Mesothelial cell of epicardium (in vitro differentiated cells): ENCODE measurements at regions not wholly inside any gene's neighbourhood (a gene's known extent, or its start where the extent isn't known, plus 50 kb on each side); places are given as distances from the start of the nearest gene placed in this dataset.

Experiments used
- DNase-seq, 2 experiments: peaks; one replicate each; pipeline ENCODE4 v3.0.0; 2021; ENCODE audit warnings: low spot score in 2 of 2; ENCODE audit not compliant: unreplicated experiment in 2 of 2
- H3K27ac Mint-ChIP-seq: 2 replicates; pipeline ENCODE4 v1.8.0; 2021; ENCODE audit warnings: mixed read lengths
- H3K27me3 Mint-ChIP-seq: 2 replicates; pipeline ENCODE4 v1.8.0; 2021; ENCODE audit warnings: low read depth, mixed read lengths
- H3K36me3 Mint-ChIP-seq: 2 replicates; pipeline ENCODE4 v1.8.0; 2021; ENCODE audit warnings: mixed read lengths
- H3K4me1 Mint-ChIP-seq: 2 replicates; pipeline ENCODE4 v1.8.0; 2021; ENCODE audit warnings: mixed read lengths
- H3K4me3 Mint-ChIP-seq: 2 replicates; pipeline ENCODE4 v1.8.0; 2021; ENCODE audit warnings: mild to moderate bottlenecking, moderate library complexity, mixed read lengths
- H3K9me3 Mint-ChIP-seq: 2 replicates; pipeline ENCODE4 v1.8.0; 2021; ENCODE audit warnings: mixed read lengths
- TF ChIP-seq, protein P1 (sequence below): fragments of 200-600 bp; sonication (generic); IDR thresholded peaks from one replicate; pipeline ENCODE4 v1.5.0; 2021; ENCODE audit warnings: antibody characterized with exemption; ENCODE audit not compliant: unreplicated experiment

DNA sequence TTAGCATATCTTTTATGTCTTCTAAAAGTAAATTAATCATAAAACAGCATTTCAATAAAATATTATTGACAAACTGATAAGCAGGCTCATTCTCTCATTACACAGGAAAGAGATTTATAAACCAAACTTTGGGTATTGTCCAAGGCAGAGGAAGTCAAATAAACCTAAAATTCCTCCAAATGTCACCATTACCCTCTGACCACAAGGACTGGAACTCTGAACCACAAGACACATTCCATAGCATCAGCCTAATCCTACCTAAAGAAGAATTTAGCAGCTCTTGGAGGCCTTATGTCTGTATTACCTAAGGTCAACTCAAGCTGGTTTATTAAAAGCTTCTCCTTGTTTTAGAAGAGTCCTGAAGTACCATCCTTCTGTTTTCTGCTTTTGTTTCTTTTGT is 82.4 kb upstream of the SLC13A1 start:
- H3K27me3 Mint-ChIP-seq = no peaks in the 10 kb centered on the region
- no peaks in the 10 kb centered on the region for H3K4me1 Mint-ChIP-seq
- H3K36me3 Mint-ChIP-seq = no peaks in the 10 kb centered on the region
- no peak overlapping the region for H3K4me3 Mint-ChIP-seq
- H3K9me3 Mint-ChIP-seq = peaks cover 3% of the 10 kb centered on the region
- no peak overlapping the region for H3K27ac Mint-ChIP-seq
- TF ChIP-seq, protein P1, sequence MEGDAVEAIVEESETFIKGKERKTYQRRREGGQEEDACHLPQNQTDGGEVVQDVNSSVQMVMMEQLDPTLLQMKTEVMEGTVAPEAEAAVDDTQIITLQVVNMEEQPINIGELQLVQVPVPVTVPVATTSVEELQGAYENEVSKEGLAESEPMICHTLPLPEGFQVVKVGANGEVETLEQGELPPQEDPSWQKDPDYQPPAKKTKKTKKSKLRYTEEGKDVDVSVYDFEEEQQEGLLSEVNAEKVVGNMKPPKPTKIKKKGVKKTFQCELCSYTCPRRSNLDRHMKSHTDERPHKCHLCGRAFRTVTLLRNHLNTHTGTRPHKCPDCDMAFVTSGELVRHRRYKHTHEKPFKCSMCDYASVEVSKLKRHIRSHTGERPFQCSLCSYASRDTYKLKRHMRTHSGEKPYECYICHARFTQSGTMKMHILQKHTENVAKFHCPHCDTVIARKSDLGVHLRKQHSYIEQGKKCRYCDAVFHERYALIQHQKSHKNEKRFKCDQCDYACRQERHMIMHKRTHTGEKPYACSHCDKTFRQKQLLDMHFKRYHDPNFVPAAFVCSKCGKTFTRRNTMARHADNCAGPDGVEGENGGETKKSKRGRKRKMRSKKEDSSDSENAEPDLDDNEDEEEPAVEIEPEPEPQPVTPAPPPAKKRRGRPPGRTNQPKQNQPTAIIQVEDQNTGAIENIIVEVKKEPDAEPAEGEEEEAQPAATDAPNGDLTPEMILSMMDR = no peak
- DNase-seq = no peak

DNA sequence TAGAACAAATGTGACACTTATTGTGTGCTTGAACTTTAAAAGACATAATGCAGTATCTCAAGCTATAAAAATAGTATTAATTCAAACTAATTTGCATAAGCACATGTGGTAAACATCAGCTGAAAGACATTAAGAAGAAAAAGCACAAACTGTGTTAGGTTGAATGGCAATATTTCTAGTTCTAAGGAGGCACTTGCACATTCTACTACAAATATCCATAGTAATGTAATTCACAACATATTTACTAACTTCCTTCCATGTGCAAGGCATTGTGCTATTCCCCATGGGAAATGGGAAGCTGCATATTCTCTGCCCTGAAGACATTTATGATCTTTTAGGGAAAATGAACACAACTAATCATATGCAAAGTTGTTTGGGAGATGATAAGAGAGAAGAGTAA is 80.2 kb upstream of the SLC13A1 start:
- Mint-ChIP-seq H3K9me3 (no peaks in the 10 kb centered on the region), H3K27ac (no peak overlapping the region), H3K4me3 (no peak overlapping the region), H3K4me1 (no peaks in the 10 kb centered on the region), H3K36me3 (no peaks in the 10 kb centered on the region), H3K27me3 (no peaks in the 10 kb centered on the region)
- no peak for DNase-seq
- TF ChIP-seq, protein P1 = no peak

DNA sequence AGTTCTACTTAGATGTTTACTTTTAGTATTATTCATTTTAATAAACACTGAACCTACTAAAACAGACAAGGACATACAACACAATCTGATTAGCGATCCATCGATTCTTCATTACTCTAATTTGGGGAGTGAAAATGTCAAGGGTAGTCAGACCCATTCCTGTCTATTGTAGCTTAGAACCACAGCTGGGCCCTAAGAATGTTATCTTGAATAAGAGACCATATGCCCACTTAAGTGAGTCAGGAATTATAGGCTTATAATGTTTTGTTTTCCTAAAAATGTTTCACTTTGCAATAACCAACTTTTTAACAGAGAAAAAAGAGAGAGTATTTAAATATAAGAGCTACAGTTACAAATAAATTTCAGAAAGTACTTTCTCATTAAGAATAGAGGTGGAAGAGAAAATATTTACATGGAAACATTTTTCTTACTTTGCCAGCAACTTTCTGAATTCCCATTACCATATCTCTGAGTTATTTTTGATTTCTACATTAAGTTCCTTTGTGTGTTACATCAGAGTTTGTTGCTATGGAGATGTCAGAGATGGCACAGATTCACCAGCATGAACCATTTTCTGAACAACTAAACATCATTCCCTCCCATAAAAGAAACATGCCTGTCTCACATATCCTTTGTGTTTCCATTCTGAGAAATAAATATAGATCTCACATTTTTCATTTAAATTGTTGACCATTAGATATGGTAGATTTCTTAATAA is 75.4 kb upstream of the SLC13A1 start:
- TF ChIP-seq, protein P1 = no peak
- H3K27ac Mint-ChIP-seq = no peak overlapping the region
- H3K36me3 Mint-ChIP-seq = no peaks in the 10 kb centered on the region
- no peak overlapping the region for H3K4me3 Mint-ChIP-seq
- no peak for DNase-seq
- H3K9me3 Mint-ChIP-seq = no peaks in the 10 kb centered on the region
- no peaks in the 10 kb centered on the region for H3K4me1 Mint-ChIP-seq
- H3K27me3 Mint-ChIP-seq = no peaks in the 10 kb centered on the region

DNA sequence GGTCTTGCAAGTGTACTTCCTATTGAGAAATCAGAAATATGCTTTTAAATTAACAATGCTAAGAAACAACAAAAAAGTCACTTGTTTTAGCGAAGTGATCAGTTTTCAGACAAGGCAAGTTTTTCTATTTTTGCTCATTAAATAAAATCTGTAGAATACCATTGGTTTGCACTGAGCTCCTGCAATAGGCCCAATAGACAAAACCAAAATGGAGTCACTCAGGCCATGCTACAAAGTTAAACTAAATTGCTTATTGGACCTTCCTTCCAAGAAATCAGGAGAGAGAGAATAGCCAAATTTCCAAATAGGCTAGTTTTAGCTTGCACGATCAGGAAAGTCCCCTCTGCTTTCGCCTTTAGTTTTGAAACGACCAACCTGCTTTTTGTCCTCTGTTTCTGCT is 73.4 kb upstream of the SLC13A1 start:
- no peaks in the 10 kb centered on the region for H3K4me1 Mint-ChIP-seq

DNA sequence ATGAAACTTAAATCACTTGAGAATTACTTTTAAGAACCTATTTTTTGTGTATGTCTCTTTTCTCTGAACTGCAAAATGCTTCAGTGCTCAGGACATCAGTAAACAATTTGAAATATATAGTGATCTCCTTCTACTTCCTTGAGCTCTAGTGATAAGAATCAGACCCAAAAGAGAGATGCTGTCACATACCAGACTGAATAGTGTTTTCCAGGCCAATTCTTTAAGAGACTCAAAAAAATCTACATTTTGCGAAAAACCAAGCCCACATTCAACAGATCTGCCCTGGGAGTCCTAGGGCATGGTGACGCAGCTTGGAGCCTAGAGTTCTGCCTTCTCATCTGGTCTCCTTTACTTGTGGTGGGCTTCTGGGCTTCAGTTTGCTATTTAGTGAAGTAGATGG is 72.1 kb upstream of the SLC13A1 start:
- no peak for DNase-seq
- Mint-ChIP-seq H3K27me3 (no peaks in the 10 kb centered on the region), H3K4me3 (no peak overlapping the region), H3K27ac (no peak overlapping the region), H3K9me3 (no peaks in the 10 kb centered on the region), H3K4me1 (no peaks in the 10 kb centered on the region), H3K36me3 (no peaks in the 10 kb centered on the region)
- TF ChIP-seq, protein P1 = no peak

More for the DNA sequence above, 73.4 kb upstream of the SLC13A1 start:
- Mint-ChIP-seq H3K4me3 (no peak overlapping the region), H3K9me3 (no peaks in the 10 kb centered on the region), H3K27me3 (no peaks in the 10 kb centered on the region), H3K27ac (no peak overlapping the region), H3K36me3 (no peaks in the 10 kb centered on the region)
- no peak for DNase-seq
- TF ChIP-seq, protein P1 = no peak

DNA sequence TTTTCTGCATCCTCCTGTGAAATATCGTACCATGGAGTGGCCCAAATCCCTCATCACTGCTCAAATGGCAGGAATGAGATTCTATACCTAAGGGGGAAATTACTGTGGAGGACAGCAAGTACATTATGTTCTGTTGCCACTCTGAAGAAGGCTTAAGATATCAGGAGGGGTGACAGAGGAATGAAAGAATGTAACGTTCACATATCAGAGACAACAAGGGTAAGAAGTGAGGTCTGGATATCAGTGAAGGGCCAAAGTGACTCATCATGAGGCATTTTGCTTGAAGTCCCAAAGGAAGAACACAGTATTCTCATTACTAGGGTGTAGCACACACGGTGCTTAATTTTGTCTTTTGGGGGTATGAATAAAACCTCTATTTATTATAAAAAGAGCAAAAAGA is 71.5 kb upstream of the SLC13A1 start:
- no peak overlapping the region for H3K27ac Mint-ChIP-seq
- no peak for DNase-seq
- no peaks in the 10 kb centered on the region for H3K27me3 Mint-ChIP-seq
- no peak overlapping the region for H3K4me3 Mint-ChIP-seq
- H3K9me3 Mint-ChIP-seq = no peaks in the 10 kb centered on the region
- H3K36me3 Mint-ChIP-seq = no peaks in the 10 kb centered on the region
- H3K4me1 Mint-ChIP-seq = no peaks in the 10 kb centered on the region
- TF ChIP-seq, protein P1 = no peak
